ENCODE measurements at regions not wholly inside any gene's neighbourhood (a gene's known extent, or its start where the extent isn't known, plus 50 kb on each side); places are given as distances from the start of the nearest gene placed in this dataset.

DNA sequence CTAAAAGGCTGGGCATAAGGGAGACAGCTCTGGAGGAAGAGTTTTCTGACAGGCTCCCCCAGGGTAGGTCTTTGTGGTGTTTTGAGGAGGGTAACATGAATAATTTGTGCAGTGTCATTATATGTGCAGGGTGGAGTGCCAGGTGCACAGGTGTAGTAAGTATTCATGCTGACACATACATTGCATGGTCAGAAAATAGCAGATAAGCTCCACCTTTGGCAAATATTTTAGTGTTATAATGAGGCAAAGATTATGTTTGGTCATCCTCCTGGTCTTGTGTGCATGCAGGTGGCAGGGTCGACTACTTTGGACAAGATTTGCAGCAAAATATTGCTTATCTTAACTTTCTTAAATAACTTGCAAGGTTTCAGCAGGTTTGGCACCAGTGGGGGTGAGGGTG is 910.4 kb upstream of the PCDH10 start:
- no peaks in the 10 kb centered on the region for H3K4me1 Mint-ChIP-seq

DNA sequence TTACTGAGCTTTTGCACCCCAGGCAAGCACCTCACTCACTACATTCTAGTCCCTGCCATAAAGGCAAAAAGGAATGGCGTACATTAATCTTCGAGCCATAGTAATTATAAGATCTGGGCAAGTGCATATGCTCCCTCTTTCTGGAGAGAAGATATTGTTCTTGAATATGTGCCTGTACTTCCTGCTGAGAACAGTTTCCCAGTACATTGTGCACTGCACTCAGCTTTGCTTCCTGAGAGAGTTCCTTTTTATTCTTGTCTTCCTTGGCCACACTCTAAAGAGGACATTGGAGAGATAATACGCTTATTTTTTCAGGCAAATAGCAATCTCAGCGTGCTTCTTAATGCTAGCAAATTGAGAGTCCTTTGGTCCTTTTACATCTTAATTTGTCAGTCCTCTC is 909.0 kb upstream of the PCDH10 start:
- Mint-ChIP-seq H3K27me3 (ENCODE audit: low read depth) (no peaks in the 10 kb centered on the region), H3K36me3 (peaks cover 3% of the 10 kb centered on the region), H3K4me3 (no peak overlapping the region), H3K9me3 (peaks cover 17% of the 10 kb centered on the region), H3K4me1 (peaks cover 10% of the 10 kb centered on the region), H3K27ac (no peak overlapping the region)
- TF ChIP-seq, protein P1, sequence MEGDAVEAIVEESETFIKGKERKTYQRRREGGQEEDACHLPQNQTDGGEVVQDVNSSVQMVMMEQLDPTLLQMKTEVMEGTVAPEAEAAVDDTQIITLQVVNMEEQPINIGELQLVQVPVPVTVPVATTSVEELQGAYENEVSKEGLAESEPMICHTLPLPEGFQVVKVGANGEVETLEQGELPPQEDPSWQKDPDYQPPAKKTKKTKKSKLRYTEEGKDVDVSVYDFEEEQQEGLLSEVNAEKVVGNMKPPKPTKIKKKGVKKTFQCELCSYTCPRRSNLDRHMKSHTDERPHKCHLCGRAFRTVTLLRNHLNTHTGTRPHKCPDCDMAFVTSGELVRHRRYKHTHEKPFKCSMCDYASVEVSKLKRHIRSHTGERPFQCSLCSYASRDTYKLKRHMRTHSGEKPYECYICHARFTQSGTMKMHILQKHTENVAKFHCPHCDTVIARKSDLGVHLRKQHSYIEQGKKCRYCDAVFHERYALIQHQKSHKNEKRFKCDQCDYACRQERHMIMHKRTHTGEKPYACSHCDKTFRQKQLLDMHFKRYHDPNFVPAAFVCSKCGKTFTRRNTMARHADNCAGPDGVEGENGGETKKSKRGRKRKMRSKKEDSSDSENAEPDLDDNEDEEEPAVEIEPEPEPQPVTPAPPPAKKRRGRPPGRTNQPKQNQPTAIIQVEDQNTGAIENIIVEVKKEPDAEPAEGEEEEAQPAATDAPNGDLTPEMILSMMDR (IDR thresholded peaks at IDR 0.05; ENCODE audit: unreplicated experiment) = no peak
- no peak for DNase-seq (ENCODE audit: low spot score in 2 of 2, unreplicated experiment in 2 of 2)

More for the DNA sequence above, 910.4 kb upstream of the PCDH10 start:
- Mint-ChIP-seq H3K9me3 (peaks cover 17% of the 10 kb centered on the region), H3K27ac (no peak overlapping the region), H3K27me3 (ENCODE audit: low read depth) (no peaks in the 10 kb centered on the region), H3K36me3 (peaks cover 3% of the 10 kb centered on the region), H3K4me3 (no peak overlapping the region)
- TF ChIP-seq, protein P1 (IDR thresholded peaks at IDR 0.05; ENCODE audit: unreplicated experiment) = no peak
- no peak for DNase-seq (ENCODE audit: low spot score in 2 of 2, unreplicated experiment in 2 of 2)

DNA sequence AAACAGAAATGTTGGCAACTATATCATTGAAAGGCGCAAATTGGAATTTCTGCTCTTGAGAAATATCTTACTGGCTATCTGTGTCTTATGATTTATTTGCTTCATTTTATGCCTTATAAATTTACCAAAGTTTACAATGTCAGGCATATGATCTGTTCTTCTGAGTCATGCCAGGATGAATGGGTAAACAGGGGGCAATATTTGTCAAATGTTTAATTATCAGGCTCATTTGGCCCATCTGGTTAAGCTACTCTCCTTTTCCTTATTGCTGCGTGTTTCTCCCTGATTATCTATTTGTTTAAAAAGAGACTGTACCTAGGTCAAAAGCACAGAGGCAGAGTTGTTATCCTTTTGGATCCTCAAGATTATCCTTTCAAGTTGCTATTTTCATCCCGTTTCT is 903.8 kb upstream of the PCDH10 start:
- Mint-ChIP-seq H3K27me3 (ENCODE audit: low read depth) (no peaks in the 10 kb centered on the region), H3K4me3 (no peak overlapping the region), H3K27ac (peak overlapping the region; percentile 43), H3K36me3 (peaks cover 3% of the 10 kb centered on the region), H3K9me3 (peaks cover 11% of the 10 kb centered on the region), H3K4me1 (peaks cover 16% of the 10 kb centered on the region)
- DNase-seq (ENCODE audit: low spot score in 2 of 2, unreplicated experiment in 2 of 2) = no peak
- TF ChIP-seq, protein P1 (IDR thresholded peaks at IDR 0.05; ENCODE audit: unreplicated experiment) = no peak

DNA sequence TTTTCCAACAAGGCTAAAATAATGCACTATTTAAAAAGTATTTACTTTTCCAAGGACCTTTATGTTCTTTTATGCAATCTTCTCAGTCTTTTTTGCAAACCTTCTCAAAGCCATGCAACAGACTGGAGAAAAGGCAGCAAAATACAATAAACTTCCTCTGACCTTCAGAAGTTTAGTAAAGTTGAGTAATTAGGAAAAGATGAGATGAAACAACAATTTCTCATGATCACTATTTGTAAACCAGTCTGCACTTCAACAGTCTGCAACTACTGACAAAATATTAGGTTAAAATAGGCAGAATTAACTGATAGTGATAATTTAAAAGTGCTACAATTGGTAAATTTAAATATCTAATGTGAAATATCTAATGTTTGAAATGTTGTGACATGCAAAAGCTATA is 884.9 kb upstream of the PCDH10 start:
- Mint-ChIP-seq H3K36me3 (no peaks in the 10 kb centered on the region), H3K4me3 (no peak overlapping the region), H3K27ac (no peak overlapping the region), H3K4me1 (peaks cover 2% of the 10 kb centered on the region), H3K27me3 (ENCODE audit: low read depth) (no peaks in the 10 kb centered on the region), H3K9me3 (no peaks in the 10 kb centered on the region)
- TF ChIP-seq, protein P1 (IDR thresholded peaks at IDR 0.05; ENCODE audit: unreplicated experiment) = no peak
- DNase-seq (ENCODE audit: low spot score in 2 of 2, unreplicated experiment in 2 of 2) = no peak

DNA sequence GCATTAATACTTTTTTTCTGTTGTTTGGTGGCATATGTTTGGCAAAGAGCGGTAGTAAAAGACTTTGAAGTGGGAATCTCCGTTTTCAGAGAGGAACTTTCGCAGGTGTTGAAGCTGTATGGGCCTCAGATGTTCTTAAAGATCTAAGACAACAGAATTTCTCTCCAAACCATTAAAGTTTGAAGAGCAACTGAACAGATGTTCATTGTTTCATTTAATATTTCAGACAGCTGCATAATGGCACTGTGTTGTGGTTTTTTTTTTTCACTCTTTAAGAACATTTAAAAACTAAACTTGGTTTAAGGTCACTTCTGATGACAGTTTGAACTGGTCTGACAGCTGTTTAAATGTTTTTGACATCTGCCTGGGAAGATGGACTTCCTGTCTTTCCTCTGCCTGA is 882.7 kb upstream of the PCDH10 start:
- TF ChIP-seq, protein P1 (IDR thresholded peaks at IDR 0.05; ENCODE audit: unreplicated experiment) = no peak
- H3K27me3 Mint-ChIP-seq (ENCODE audit: low read depth) = no peaks in the 10 kb centered on the region
- no peak overlapping the region for H3K4me3 Mint-ChIP-seq
- no peaks in the 10 kb centered on the region for H3K9me3 Mint-ChIP-seq
- no peaks in the 10 kb centered on the region for H3K36me3 Mint-ChIP-seq
- H3K27ac Mint-ChIP-seq = no peak overlapping the region
- no peak for DNase-seq (ENCODE audit: low spot score in 2 of 2, unreplicated experiment in 2 of 2)
- H3K4me1 Mint-ChIP-seq = peaks cover 2% of the 10 kb centered on the region

DNA sequence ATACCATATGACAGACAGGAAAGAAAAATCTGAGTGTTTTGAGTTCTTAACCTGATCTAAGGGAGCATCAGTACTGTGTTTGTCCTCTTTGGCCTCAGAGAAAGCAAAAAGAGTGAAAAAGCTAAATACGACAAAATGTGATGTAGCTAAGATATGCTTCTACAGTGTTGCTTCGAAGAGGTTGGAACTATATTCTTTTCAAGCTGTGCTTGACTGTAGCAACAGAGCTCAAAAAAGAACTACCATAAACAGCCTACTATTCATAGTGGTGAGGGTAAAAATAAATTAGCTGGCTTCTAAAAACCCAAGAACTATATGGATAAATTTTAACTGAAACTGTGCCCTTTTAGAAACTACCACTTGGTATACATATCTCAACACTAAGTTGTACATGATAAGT is 881.8 kb upstream of the PCDH10 start:
- no peaks in the 10 kb centered on the region for H3K9me3 Mint-ChIP-seq
- H3K27ac Mint-ChIP-seq = no peak overlapping the region
- no peak overlapping the region for H3K4me3 Mint-ChIP-seq
- peaks cover 2% of the 10 kb centered on the region for H3K4me1 Mint-ChIP-seq
- TF ChIP-seq, protein P1 (IDR thresholded peaks at IDR 0.05; ENCODE audit: unreplicated experiment) = no peak
- H3K36me3 Mint-ChIP-seq = no peaks in the 10 kb centered on the region
- DNase-seq (ENCODE audit: low spot score in 2 of 2, unreplicated experiment in 2 of 2) = no peak
- no peaks in the 10 kb centered on the region for H3K27me3 Mint-ChIP-seq (ENCODE audit: low read depth)
